ENCODE measurements at regions not wholly inside any gene's neighbourhood (a gene's known extent, or its start where the extent isn't known, plus 50 kb on each side); places are given as distances from the start of the nearest gene placed in this dataset.

- TF ChIP-seq ARID5B (CRISPR knock-in tag; IDR thresholded peaks at IDR 0.05) (0 out of 2 replicates have a peak, but pooled peaks have one; percentile 18), CEBPB (IDR thresholded peaks at IDR 0.05; ENCODE audit: borderline replicate concordance, low read depth, low read length) (0 out of 2 replicates have a peak, but pooled peaks have one; percentile 22), SP4 (CRISPR knock-in tag; IDR thresholded peaks at IDR 0.05) (no peak), ZSCAN22 (CRISPR knock-in tag; IDR thresholded peaks at IDR 0.05) (no peak), MIER2 (CRISPR knock-in tag; IDR thresholded peaks at IDR 0.05) (no peak), ZNF503 (CRISPR knock-in tag; IDR thresholded peaks at IDR 0.05) (no peak)
These were observed 198.0 kb upstream of the RPS23 start (continued) for GRCh38 chr5:82476155-82476554.

- ATAC-seq = no peak
- H3K4me3 ChIP-seq (replicated peaks in 1 of 3; ENCODE audit: insufficient read depth in 1 of 3, low read depth in 2 of 3, low read length in 3 of 3) = no peak overlapping the region
- no peak overlapping the region for H2AFZ ChIP-seq (ENCODE audit: low read length)
- DNase-seq (ENCODE audit: low spot score) = no peak
- in situ Hi-C loops (cut with HindIII; ENCODE audit: extremely low pct_ligation_motif_present, low pct_unique_long_range_greater_than_20kb) = no loop called here
- POLR2A ChIA-PET = no interaction called here
- H3K9ac ChIP-seq (ENCODE audit: insufficient read depth, low read depth, low read length) = no peak overlapping the region
- no peak overlapping the region for H3K4me2 ChIP-seq (ENCODE audit: low read depth, low read length)
- no peaks in the 10 kb centered on the region for H3K36me3 ChIP-seq (replicated peaks in 1 of 2; ENCODE audit: control insufficient read depth in 1 of 2, insufficient read depth in 2 of 2, low read length in 2 of 2)
- CTCF ChIA-PET (ENCODE audit: low intra/inter-chr PET ratio, low total read pairs) = no interaction called here
- intact Hi-C loops (cut with micrococcal nuclease; ENCODE audit: unreplicated experiment) = loop anchor here (10.0 kb wide), 1 partner anchor 108 kb away; no protein-coding TSS in a partner anchor
- no peaks in the 10 kb centered on the region for H3K79me2 ChIP-seq (ENCODE audit: insufficient read depth, low read length)
- H4K20me1 ChIP-seq (ENCODE audit: insufficient read depth, low read length) = no peaks in the 10 kb centered on the region
- H3K27me3 ChIP-seq (ENCODE audit: control insufficient read depth in 1 of 2, insufficient read depth in 2 of 2, low read length in 2 of 2) = no peaks in the 10 kb centered on the region
- H3K4me1 ChIP-seq (ENCODE audit: insufficient read depth, low read length) = peaks cover 16% of the 10 kb centered on the region
- FAIRE-seq = no peak
- BruUV-seq (replicated peaks) = no TSS peak
- H3K27ac ChIP-seq (ENCODE audit: extremely low read length, insufficient read depth, low read length) = no peak overlapping the region
- H3K9me3 ChIP-seq (ENCODE audit: low read length) = no peaks in the 10 kb centered on the region
- no peak for TF ChIP-seq ARHGAP35 (CRISPR knock-in tag; IDR thresholded peaks at IDR 0.05; ENCODE audit: borderline replicate concordance)
- TF ChIP-seq TAF15 (IDR thresholded peaks at IDR 0.05; ENCODE audit: low read depth, low read length, poor library complexity, severe bottlenecking) = no peak
- no peak for TF ChIP-seq ZNF615 (CRISPR knock-in tag; IDR thresholded peaks at IDR 0.05; ENCODE audit: borderline replicate concordance)
- TF ChIP-seq ZGPAT (CRISPR knock-in tag; IDR thresholded peaks at IDR 0.05) = no peak
- TF ChIP-seq ZMYM3 (CRISPR knock-in tag; IDR thresholded peaks at IDR 0.05) = no peak
- no peak for TF ChIP-seq HNF4G (IDR thresholded peaks at IDR 0.05; ENCODE audit: borderline replicate concordance, low read depth, low read length)
- TF ChIP-seq HNF4G (CRISPR knock-in tag; IDR thresholded peaks at IDR 0.05; ENCODE audit: borderline replicate concordance, low read depth) = no peak
- TF ChIP-seq SIX1 (CRISPR knock-in tag; IDR thresholded peaks at IDR 0.05; ENCODE audit: borderline replicate concordance) = no peak
- no peak for TF ChIP-seq MAFK (conservative IDR thresholded peaks at IDR 0.05 in 1 of 2, IDR thresholded peaks at IDR 0.05 in 1 of 2; ENCODE audit: low read length in 2 of 2)
These were observed 195.1 kb upstream of the RPS23 start for GRCh38 chr5:82473262-82473661.

Measured in HepG2 (cell line).